Parathyroid adenoma (tissue), 2 donors: ENCODE measurements at regions not wholly inside any gene's neighbourhood (a gene's known extent, or its start where the extent isn't known, plus 50 kb on each side); places are given as distances from the start of the nearest gene placed in this dataset.
"Not testable (repeated sequence)": the region's sequence is repeated elsewhere in the genome, so short reads cannot be mapped to it uniquely, and the experiment has no call there.

Experiments
- H2AFZ ChIP-seq: fragments of 300-600 bp; sonication (generic); one replicate; pipeline ENCODE4 v1.7.0; 2017; ENCODE audit warnings: antibody characterized with exemption, mild to moderate bottlenecking
- H3K27ac ChIP-seq: fragments of 300-600 bp; sonication (generic); one replicate; pipeline ENCODE4 v1.7.0; 2017
- H3K27me3 ChIP-seq: fragments of 300-600 bp; sonication (generic); one replicate; pipeline ENCODE4 v1.7.0; 2017; ENCODE audit warnings: low read length; ENCODE audit not compliant: control insufficient read depth, insufficient read depth
- H3K36me3 ChIP-seq: fragments of 300-600 bp; sonication (generic); one replicate; pipeline ENCODE4 v1.7.0; 2017; ENCODE audit warnings: low read length; ENCODE audit not compliant: control insufficient read depth, insufficient read depth
- H3K4me1 ChIP-seq: fragments of 300-600 bp; sonication (generic); one replicate; pipeline ENCODE4 v1.7.0; 2017; ENCODE audit warnings: control low read depth
- H3K4me2 ChIP-seq: fragments of 300-600 bp; sonication (generic); one replicate; pipeline ENCODE4 v1.7.0; 2017; ENCODE audit warnings: low read length
- H3K4me3 ChIP-seq: fragments of 300-600 bp; sonication (generic); one replicate; pipeline ENCODE4 v1.7.0; 2017; ENCODE audit warnings: low read depth, low read length
- H3K79me2 ChIP-seq: fragments of 300-600 bp; sonication (generic); one replicate; pipeline ENCODE4 v1.7.0; 2017; ENCODE audit warnings: control low read depth
- H3K9ac ChIP-seq: fragments of 300-600 bp; sonication (generic); one replicate; pipeline ENCODE4 v1.7.0; 2017; ENCODE audit warnings: mild to moderate bottlenecking
- H3K9me3 ChIP-seq: fragments of 300-600 bp; sonication (generic); one replicate; pipeline ENCODE4 v1.7.0; 2017; ENCODE audit warnings: low read length; ENCODE audit not compliant: control insufficient read depth
- TF ChIP-seq, protein P1 (sequence below): fragments of 300-600 bp; sonication (generic); IDR thresholded peaks from one replicate; pipeline ENCODE4 v1.7.0; 2017; ENCODE audit warnings: antibody characterized with exemption, mild to moderate bottlenecking
- donor health status: primary hyperparathyroidism.

DNA sequence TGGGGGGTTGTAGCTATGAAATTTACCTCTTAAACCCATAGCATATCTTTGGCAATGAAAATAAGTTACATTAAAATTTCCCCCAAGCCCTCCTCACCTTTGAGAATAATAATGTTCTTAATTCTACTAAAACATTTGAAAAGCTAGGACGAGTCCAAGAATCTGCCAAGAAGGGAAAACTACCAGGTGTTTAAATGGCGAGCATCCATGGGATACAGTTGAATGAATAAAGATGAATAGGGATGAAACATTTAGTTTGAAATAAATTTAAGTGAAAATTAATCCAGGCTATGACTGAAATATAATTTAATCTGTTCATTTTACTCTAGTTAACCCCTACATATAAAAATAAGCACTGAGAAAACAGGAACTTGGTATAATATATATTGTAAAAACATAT lies 536.7 kb downstream of the FLRT2 start:
- Histone ChIP-seq H3K27me3 (no peaks in the 10 kb centered on the region), H3K9ac (no peak overlapping the region), H3K36me3 (no peaks in the 10 kb centered on the region), H3K4me1 (no peaks in the 10 kb centered on the region), H3K4me2 (no peak overlapping the region), H3K79me2 (no peaks in the 10 kb centered on the region), H3K9me3 (no peaks in the 10 kb centered on the region), H3K27ac (no peak overlapping the region), H3K4me3 (no peak overlapping the region), H2AFZ (no peak overlapping the region)
- TF ChIP-seq, protein P1, sequence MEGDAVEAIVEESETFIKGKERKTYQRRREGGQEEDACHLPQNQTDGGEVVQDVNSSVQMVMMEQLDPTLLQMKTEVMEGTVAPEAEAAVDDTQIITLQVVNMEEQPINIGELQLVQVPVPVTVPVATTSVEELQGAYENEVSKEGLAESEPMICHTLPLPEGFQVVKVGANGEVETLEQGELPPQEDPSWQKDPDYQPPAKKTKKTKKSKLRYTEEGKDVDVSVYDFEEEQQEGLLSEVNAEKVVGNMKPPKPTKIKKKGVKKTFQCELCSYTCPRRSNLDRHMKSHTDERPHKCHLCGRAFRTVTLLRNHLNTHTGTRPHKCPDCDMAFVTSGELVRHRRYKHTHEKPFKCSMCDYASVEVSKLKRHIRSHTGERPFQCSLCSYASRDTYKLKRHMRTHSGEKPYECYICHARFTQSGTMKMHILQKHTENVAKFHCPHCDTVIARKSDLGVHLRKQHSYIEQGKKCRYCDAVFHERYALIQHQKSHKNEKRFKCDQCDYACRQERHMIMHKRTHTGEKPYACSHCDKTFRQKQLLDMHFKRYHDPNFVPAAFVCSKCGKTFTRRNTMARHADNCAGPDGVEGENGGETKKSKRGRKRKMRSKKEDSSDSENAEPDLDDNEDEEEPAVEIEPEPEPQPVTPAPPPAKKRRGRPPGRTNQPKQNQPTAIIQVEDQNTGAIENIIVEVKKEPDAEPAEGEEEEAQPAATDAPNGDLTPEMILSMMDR = no peak

DNA sequence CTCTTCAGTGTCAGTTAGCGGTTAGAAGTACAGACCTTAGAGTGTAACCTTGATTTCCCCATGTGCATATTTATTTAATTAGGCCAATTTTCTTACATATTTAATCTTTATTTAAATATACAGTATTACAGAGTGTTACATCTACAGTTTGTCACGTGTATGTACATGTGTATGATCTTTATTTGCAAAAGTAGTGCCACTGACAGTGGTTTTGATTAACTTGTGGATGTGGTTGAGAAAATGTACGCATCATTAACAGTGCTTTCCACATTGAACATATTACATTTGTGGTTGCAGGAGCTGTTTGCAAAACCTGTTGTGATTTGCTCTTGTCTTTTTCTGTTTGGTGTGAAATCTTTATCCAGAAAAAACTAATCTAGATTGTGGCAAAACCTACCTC lies 535.5 kb downstream of the FLRT2 start:
- Histone ChIP-seq H3K4me3 (no peak overlapping the region), H3K79me2 (no peaks in the 10 kb centered on the region), H2AFZ (no peak overlapping the region), H3K27ac (no peak overlapping the region), H3K4me1 (no peaks in the 10 kb centered on the region), H3K4me2 (no peak overlapping the region), H3K27me3 (no peaks in the 10 kb centered on the region), H3K9me3 (no peaks in the 10 kb centered on the region), H3K9ac (no peak overlapping the region), H3K36me3 (no peaks in the 10 kb centered on the region)
- TF ChIP-seq, protein P1 = no peak

DNA sequence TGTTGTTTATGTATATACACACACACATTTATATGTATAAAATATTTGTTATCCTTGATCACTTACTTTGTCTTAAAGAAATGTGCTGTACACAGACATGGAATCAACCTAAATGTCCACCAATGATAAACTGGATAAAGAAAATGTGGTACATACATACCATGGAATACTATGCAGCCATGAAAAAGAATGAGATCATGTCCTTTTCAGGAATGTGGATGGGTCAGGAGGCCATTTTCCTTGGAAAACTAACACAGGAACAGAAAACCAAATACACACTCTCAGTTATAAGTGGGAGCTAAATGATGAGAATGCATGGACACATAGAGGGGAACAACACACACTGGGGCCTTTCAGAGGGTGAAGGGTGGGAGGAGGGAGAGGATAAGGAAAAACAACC lies 534.7 kb downstream of the FLRT2 start:
- not testable (repeated sequence) for H3K4me3 ChIP-seq, H3K4me1 ChIP-seq, H3K36me3 ChIP-seq, H3K9ac ChIP-seq, H3K4me2 ChIP-seq, H3K9me3 ChIP-seq, H3K27ac ChIP-seq, H2AFZ ChIP-seq, H3K79me2 ChIP-seq, H3K27me3 ChIP-seq

DNA sequence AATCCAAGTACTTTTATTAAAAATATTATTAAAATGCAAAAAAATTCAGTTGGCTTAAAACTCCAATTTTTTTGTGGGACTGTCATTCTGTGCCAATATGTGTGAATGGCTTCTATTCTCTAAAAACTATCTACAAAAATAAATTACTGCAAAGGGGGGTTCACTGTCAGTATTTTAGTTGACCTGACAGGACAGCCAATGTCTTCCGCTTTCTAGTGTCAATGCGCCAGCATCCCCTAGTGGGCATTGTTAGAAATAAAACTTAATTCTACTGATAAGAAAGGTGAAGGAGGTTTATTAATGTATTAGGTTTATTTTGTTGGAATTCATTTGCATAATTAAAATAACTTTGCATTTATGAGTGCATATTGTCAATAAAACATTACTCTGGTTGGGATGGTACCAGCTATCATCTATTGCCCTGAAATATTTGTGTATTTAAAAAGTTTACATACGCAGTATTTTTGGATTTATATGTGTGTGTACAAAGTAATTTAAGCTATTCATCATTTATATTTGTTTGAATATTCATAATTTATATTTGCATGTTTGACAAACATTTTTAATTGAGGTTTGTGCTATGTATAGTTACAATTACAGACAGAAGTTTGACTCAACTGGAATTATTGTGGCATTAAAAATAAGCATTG lies 527.2 kb downstream of the FLRT2 start:
- Histone ChIP-seq H3K4me1 (no peaks in the 10 kb centered on the region), H3K9ac (no peak overlapping the region), H3K4me3 (no peak overlapping the region), H2AFZ (no peak overlapping the region), H3K9me3 (no peaks in the 10 kb centered on the region), H3K4me2 (no peak overlapping the region), H3K27me3 (no peaks in the 10 kb centered on the region), H3K79me2 (no peaks in the 10 kb centered on the region), H3K27ac (no peak overlapping the region), H3K36me3 (no peaks in the 10 kb centered on the region)
- TF ChIP-seq, protein P1 = peak; percentile 25

DNA sequence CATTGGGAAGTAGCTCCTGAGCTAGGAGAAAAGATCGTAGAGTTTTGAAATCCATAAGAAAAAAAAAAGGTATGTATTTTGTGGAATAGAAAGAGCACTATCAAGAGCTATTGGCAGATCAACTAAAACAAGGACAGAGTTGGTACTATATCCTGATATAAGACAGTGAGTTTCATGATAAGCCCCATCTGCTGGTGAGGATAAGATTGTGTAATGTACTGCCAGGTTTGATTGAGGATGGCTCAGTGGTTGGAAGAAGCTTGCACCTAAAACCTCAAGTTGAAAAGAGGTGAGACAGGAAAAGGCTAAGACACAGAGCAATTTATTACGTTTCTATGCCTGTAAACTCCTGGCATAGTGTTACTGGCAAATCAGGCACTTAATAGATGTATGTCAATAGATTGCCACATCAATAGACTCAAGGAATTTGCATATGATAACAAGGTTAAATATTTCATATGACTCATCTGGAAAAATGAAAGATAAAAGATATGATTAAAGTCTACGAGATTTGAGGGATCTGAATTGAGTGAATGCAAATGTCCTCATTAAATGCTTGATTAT lies 525.6 kb downstream of the FLRT2 start:
- Histone ChIP-seq H3K36me3 (no peaks in the 10 kb centered on the region), H3K4me2 (no peak overlapping the region), H3K27me3 (no peaks in the 10 kb centered on the region), H3K9ac (no peak overlapping the region), H3K4me3 (no peak overlapping the region), H3K79me2 (no peaks in the 10 kb centered on the region), H3K27ac (no peak overlapping the region), H2AFZ (no peak overlapping the region), H3K4me1 (no peaks in the 10 kb centered on the region), H3K9me3 (no peaks in the 10 kb centered on the region)
- TF ChIP-seq, protein P1 = no peak
